Astrocyte of the hippocampus (primary cell): ENCODE measurements at regions not wholly inside any gene's neighbourhood (a gene's known extent, or its start where the extent isn't known, plus 50 kb on each side); places are given as distances from the start of the nearest gene placed in this dataset.

Source experiments
- DNase-seq: peaks from one replicate; pipeline ENCODE4 v3.0.0; 2011; ENCODE audit warnings: low read depth, low spot score

- DNase-seq: no peak
Observed at GRCh38 chr6:153634416-153634815, 404.6 kb upstream of the OPRM1 start.

GRCh38 chr6:153625089-153625488 lies 414.0 kb upstream of the OPRM1 start:
- peak; percentile 69 for DNase-seq

- no peak for DNase-seq
Observed at GRCh38 chr6:153624528-153624927, 414.5 kb upstream of the OPRM1 start.

- no peak for DNase-seq
Observed at GRCh38 chr6:153623496-153623895, 415.5 kb upstream of the OPRM1 start.

GRCh38 chr6:153621491-153621890 lies 417.5 kb upstream of the OPRM1 start:
- no peak for DNase-seq

- no peak for DNase-seq
Observed at GRCh38 chr6:153621070-153621469, 418.0 kb upstream of the OPRM1 start.

- no peak for DNase-seq
Observed at GRCh38 chr6:153618371-153619322, 420.4 kb upstream of the OPRM1 start.

GRCh38 chr6:153616506-153616905 lies 422.5 kb upstream of the OPRM1 start:
- no peak for DNase-seq

- peak; percentile 14 for DNase-seq
Observed at GRCh38 chr6:153613719-153614455, 425.2 kb upstream of the OPRM1 start.

GRCh38 chr6:153602401-153602800 lies 436.6 kb upstream of the OPRM1 start:
- DNase-seq: no peak

GRCh38 chr6:153599901-153600300 lies 439.1 kb upstream of the OPRM1 start:
- no peak for DNase-seq

- DNase-seq: peak; percentile 1
Observed at GRCh38 chr6:153595903-153596302, 443.1 kb upstream of the OPRM1 start.

- peak; percentile 13 for DNase-seq
Observed at GRCh38 chr6:153594871-153595270, 444.2 kb upstream of the OPRM1 start.

- no peak for DNase-seq
Observed at GRCh38 chr6:153591159-153591558, 447.9 kb upstream of the OPRM1 start.

GRCh38 chr6:153590411-153590810 lies 448.6 kb upstream of the OPRM1 start:
- no peak for DNase-seq

GRCh38 chr6:153588330-153588729 lies 450.7 kb upstream of the OPRM1 start:
- no peak for DNase-seq

GRCh38 chr6:153583685-153584084 lies 452.6 kb upstream of the RGS17 start:
- DNase-seq: no peak

- no peak for DNase-seq
Observed at GRCh38 chr6:153580776-153581175, 449.7 kb upstream of the RGS17 start.

- DNase-seq: no peak
Observed at GRCh38 chr6:153575528-153575927, 444.4 kb upstream of the RGS17 start.

- no peak for DNase-seq
Observed at GRCh38 chr6:153574231-153574630, 443.1 kb upstream of the RGS17 start.

GRCh38 chr6:153572371-153572770 lies 441.3 kb upstream of the RGS17 start:
- DNase-seq: no peak

- DNase-seq: peak; percentile 42
Observed at GRCh38 chr6:153568628-153569027, 437.5 kb upstream of the RGS17 start.

GRCh38 chr6:153564803-153565202 lies 433.7 kb upstream of the RGS17 start:
- peak; percentile 49 for DNase-seq
